HG03064 (cell line): ENCODE measurements at regions not wholly inside any gene's neighbourhood (a gene's known extent, or its start where the extent isn't known, plus 50 kb on each side); places are given as distances from the start of the nearest gene placed in this dataset.

Experiments used
- ATAC-seq: cut with Tn5 transposase; IDR thresholded peaks from one replicate; pipeline ENCODE4 v1.9.1; 2021; ENCODE audit warnings: low read depth; ENCODE audit not compliant: unreplicated experiment

DNA sequence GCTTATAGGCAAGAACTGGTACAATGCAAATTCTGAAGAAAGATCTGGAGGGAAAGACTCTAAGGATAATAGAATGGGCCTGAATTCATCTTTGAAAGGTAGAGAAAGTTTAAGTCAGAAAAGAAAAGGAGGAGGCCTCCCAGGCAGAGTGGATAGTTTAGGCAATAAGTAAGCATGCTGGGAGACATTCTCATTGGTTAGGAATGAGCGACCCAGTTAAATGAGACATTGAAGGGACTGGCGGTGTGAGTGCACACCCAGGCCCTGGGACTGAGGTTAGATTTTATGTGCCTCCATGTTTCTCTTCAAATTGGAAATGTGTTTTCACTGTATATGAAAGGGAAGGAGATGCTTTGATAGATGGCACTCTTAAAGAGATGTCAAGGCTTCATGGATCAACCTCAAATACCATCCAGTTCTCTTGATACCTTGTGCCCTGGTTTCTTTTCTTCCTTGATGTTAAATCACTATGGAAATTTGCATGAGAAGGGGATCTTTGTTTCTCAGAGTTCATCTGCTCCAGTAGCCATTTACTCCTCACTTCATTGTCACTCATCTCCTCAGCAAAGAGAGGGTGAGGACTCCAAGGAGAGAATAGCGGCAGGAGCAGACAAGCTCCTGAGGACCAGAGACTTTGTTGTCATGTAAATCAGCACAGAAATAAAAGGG, 584.2 kb upstream of the INTU start:
- ATAC-seq: no peak

DNA sequence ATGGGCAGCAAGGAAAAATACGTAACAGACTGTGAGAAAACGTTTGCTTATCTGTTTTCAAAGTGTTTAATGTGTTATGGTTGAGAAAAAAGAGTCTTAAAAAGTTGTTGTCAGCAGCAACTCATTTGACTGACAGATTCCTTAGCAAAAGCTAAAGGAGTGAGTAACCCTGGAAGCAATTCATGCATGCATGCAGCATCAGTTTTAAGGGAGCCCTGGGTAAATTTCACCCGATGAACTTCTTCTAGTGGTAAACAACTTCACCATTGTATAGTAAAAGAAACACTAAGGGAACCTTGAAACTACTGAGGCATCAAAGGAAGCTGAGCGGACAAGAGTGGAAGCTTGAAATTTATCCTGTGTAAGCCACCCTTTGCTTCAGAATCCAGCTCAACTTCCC, 583.2 kb upstream of the INTU start:
- no peak for ATAC-seq

DNA sequence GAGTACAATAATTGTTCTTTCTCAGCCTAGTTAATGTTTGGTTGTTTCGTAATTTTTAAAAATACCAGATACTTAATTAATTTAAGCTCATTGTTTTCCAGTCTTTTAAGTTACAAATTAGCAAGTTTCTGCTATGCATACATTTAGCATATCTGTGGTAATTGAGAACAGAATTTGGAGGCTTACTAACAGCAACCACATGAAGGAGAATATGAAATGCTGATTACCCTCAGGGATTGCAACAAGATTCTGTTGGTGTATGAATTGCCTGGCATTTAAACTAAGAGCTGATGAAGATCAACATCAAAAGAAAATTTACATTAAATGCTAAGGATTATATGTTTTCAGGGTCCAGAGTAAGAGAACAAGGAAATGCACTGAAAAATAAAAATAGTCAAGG, 580.0 kb upstream of the INTU start:
- no peak for ATAC-seq

DNA sequence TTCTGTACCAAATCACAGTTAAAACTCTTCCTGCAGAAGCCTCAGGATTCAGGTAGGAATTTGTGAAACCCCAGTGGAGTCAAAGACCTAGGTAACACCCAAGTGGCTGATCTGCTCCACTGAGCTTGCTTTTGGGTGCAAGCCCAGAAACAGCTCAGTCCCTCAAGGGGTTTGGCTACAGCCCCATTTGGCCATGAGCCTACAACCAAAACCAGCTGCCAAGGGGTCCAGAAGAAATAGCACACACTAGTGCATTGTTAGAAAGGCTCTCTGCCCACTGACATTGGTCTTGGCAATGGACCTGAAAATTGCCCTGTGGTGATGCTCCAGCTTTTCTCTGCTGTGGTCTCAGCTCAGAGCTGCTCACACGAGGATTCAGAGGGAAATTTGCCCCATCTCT, 577.4 kb upstream of the INTU start:
- ATAC-seq: no peak

DNA sequence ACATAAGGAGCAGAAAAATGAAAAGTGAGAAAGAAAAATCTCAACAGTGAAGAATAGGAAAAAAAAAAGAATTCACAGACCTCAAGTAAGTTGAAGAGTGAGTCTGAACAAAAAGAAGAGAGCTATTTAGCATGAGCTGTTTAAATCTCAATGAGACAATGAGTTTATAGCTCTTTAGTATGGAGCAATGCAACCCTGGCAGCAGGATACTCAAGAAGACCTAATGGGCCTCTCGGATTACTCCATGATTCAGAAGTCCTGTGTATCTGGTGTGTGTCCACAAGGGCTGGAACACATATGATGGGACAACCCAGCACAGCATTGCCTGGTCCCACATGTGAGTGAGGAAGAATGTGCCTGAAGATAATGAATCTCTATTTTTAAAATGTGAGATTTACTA, 563.1 kb upstream of the INTU start:
- ATAC-seq: no peak

DNA sequence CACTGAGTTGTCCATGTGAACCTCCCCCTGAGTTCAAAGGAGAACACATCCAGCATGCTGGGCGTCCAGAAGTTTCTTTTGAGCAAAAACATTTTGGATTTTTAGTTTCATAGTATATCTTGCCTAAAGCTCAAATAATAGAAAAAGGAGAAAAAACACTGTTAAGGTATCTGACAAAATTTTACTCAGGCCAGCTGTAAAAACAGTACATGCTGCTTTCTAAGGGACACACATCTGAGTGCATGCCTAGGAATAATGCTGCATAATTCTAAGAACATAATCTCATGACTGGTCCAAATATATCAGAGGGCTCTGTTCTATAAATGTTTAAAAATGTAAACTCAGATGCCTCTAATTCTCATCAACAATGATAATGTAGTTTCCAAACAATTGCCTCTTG, 561.3 kb upstream of the INTU start:
- ATAC-seq: no peak

DNA sequence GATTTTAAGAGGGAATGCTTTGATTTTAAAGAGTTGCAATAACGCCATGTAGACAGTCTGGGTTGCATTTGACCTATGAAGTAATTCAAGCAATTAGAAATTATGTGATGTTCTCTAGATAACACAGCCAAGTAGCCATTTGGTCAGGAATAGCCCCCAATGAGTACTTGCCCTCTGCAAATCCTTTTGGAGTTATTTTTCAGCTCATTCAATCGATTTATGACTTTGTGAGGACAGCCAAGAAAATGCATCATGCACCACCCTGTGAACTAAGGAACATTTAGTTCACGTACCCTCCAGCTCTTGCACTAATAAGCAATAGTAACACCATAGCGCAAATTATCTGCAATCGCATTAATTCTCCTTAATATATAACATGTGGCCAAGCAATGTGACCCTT, 552.6 kb upstream of the INTU start:
- ATAC-seq: no peak

DNA sequence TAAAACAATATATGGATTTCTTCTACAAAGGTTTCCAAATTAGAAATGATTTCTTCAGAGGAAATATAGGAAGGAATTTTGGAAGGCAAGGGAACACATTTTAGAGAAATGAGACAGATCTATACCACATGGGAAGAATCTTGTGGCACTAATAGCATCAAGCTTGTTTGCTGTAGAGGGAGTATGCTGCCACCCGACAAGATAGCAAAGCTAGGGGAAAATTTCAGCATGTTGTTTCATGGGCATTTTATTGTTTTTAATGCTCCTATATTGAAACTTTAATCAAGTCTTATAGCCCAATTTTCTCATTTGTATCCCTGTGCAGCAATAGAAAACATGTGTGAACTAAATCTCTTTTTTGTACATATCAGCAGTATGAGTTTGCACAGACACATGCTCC, 551.7 kb upstream of the INTU start:
- no peak for ATAC-seq

DNA sequence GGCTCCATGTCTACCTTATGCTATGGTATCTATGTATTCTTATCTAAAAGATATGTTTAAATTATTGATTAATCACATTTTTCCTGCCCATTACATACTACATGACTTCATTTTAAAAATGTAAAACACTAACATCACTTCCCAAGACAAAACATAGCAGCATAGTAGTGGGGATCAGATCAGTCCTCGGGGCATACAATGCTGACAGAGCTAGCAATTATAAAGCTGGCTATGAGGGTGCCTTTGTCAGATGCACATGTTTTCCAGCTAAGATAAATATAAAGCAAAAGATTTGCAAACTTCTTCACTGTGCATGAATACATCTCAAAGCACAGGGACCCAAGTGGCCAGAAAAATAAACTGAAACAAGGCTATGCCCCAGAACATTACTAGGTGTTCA, 549.8 kb upstream of the INTU start:
- ATAC-seq: no peak

DNA sequence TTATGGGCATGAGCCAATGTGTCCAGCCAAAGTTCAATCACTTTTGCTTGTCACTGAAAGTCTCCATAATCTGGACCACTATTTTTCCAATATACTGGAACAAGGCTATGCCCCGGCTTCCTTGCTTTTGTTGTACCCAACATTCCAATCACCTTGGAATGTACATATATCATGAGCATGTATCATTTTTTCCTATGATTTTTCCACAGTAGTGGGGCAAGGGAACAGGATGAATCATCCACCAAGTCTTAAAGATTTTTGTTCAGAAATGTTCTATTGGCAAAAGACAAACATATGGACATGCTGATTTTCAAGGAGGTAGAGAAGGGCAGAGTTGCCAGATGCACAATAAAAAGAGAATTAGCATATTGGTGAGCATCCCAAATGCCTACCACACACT, 548.1 kb upstream of the INTU start:
- no peak for ATAC-seq

DNA sequence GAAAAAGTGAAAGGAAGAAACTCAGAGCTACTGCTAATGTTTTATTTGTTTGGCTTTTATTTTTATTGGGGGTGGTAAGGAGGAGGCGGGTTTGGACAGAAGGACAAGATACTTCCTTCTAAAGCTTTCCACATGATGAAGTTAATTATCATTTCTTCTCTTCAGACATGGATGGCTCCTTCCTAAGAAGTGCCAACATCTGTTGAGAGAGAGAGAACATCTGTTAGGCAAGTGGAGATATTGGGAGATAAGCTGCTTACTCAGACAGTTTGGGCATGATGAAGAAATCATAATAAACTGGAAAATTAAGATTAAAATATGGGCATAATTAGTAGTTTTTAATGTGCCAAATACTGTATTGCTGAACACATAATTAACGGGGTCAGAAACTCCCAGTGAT, 535.7 kb upstream of the INTU start:
- no peak for ATAC-seq

DNA sequence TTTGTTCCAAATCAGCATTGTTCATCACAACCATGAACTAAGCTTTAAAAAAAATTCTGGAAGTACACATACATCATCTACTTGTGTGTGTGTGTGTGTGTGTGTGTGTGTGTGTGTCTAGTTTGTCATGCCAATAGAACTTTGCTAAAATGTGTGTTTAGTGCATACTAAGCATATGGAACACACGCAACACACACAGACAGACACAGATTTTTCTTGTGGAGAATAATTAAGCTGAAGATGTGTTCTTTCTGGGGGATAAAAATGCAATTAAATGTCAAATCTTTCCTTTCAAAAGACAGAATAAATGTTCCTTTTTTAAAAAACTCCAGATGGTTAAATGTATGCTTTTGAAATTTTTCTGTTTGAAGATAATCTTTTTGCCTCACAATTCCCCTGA, 530.4 kb upstream of the INTU start:
- no peak for ATAC-seq

DNA sequence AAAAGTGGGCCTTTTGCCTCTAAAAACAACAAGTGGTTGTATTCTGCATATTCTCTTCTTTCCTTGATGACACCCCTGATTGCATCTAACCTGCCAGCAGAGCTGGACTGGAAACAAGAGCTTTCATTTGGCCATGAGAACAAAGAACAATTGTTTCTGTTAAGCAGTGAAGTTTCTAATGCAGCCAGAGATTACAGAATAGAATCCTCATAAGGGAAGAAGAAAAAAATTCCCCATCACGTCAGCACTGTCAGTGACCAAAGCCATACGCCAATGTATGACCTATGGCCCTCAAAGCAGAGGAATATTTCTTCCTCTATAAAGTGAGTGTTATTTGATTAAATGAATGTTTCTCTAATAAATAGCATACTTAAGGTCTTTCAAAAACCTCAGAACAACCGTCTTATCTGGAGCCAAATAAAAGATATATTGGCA, 529.1 kb upstream of the INTU start:
- ATAC-seq: no peak

DNA sequence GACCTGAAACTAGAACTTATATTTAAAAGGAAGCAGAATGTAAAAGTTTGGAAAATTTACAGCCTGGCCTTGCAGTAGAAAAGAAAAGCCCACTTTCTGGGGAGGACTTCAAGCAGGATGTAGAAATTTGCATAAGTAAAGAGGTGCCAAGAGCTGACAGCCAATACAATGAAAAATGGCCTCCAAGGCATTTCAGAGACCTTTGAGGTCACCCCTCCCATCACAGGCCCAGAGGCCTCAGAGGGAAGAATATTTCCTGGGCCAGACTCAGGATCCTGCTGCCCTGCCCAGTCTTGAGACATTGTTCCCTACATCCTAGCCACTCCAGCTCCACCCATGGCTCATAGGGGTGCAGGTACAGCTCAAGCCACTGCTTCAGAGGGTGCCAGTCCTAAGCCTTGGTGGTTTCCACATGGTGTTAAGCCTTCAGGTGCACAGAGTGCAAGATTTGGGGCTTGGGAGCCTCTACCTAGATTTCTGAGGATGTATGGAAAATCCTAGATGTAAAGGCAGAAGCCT, 518.9 kb upstream of the INTU start:
- ATAC-seq: no peak

DNA sequence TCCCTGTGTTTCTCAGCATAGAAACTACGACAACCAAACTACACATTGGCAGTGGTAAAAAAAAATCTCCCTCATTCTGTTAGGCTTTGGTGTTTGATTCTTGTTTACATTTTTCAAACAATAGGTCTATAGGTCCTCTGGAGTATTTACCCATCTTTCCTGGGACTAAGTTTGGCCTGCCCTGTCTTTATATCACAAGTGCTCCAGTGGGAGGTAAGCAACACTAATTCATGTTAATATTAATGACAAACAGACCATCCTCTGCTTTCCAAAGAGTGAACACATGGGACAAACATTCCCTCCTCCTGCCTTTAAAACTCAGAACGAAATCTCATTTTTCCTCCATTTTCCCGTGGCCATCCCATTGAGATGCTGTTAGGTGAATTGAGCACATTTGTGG, 514.1 kb upstream of the INTU start:
- ATAC-seq: no peak

DNA sequence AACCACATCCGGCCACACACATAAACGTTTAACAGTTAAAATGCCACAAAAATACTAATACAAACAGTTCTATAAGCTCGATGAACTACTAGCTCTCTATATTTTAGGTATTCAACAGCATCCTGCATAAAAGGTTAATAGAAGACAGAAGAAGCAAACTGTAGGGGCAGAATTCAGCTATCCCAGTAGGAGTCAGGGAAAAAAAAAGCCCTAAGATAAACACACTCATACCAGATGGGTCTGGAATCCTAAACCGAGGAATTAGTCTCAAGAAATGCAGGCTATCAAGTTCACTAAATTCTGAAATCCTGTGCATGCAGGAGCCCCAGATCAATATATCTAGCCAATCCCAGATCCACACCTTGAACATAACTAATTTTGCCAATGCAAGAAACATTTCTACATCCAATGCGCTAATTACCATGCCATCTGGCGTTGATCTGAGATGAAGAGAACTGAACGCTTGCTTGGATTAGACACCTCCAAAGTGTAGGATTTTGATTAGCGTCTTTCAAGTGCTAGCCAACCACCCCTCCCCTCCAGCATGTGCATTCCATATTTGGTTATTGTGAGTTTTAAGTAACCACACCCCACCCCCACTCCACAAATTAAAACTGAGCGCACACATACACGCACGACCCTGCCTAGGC, 512.2 kb upstream of the INTU start:
- ATAC-seq: no peak

DNA sequence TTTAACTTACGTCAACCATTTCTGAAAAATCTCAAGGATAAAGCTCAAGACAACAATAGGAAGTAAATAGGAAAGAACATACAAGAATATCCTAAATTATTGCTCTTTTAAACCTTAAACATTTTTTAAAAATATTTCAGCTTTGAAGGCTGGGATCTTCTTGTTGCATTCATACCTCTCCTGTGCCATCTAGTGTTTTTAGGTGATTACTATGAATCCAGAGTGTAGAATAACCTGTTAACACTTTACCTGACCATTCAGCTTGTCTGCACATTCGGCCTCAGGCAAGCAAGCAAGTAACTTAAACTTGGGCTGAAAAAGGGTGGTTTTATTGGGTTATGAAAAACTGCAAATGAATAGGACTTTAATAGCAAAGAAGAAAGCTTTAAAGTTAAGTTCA, 507.8 kb upstream of the INTU start:
- no peak for ATAC-seq

DNA sequence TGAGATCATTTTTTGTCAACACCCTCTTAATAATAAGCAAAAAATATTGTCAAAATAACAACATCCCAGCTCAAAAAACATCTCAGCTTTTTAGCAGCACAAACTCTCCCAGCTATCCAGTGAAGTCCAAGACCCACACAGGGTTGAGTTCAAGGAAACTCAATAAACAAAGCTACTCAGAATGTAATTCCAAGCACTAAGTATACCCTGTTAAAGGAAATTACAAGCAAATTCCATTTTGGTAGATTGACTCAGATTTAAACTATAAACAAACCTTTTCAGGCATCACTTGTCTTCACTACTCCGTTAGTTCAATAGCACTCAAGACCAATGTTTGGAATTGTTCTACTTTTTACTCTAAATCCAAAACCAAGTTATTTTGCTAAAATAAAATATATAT, 506.0 kb upstream of the INTU start:
- no peak for ATAC-seq

DNA sequence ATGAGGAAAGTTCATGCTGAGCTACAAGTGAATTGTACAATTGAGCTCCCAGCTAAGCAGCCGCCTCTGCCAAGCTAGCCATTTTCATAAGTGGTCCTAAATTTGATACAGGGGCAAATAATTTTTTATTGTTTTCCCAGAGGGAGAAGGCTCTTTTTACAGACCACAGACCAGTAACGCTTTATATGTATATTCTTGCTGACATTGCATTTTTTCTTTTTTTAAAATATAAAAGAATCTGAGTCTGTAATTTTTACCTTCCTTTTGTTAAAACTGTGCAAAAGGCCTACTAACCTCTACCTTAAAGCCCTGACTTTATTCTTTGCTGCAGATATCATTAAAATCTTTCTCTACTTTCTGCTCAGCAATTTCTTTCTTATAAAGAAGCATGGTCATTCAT, 501.2 kb upstream of the INTU start:
- no peak for ATAC-seq

DNA sequence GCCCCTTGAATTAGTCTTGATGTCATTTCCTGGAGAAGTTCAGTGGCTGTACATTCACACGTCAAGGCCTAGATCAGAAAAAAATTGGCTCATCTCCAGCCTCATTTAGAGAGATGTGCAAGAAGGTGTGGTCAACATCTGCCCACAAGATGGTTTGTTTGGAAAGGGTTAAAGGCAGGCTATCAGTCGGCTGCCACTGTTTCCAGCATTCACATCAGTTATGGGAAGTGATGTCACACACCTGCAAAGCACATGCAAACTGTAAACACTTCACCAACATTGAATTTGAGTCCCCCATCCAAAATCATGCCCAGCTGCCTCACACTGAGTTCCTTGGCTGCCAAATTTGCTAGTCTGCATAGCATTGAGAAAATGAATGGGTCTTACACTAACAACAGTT, 498.3 kb upstream of the INTU start:
- ATAC-seq: no peak

DNA sequence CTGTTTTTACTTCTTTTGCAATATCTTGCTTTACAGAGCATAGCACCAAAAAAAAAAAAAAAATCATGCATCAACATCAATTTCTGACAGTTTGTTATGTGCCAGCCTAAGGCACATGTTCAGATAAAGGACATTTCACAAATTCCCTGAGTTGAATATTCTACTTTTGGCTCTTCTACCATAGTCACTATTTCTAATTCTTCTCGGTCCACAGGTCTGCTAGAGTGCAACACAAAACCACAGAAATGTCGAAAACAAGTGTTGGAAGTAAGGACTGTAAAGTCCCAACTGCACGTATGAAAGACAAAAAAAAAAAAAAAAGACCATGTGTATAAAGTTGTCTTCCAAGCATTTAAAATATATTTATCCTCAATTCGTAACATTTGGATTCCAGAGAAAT, 494.2 kb upstream of the INTU start:
- ATAC-seq: no peak

DNA sequence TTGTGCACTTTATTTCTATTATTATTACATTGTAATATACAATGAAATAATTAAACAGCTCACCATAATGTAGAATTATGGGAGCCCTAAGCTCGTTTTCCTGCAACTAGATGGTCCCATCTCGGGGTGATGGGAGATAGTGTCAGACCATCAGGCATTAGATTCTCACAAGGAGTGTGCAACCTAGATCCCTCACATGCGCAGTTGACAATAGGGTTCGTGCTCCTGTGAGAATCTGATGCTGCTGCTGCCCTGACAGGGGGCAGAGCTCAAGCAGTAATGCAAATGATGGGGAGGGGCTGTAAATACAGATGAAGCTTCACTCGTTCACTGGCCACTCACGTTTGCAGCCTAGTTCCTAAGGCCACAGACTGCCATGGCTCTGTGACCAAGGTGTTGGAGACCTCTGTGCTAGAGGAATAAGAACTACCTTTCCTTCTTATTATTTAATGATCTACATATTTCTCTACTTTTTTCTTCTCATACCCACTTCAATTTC, 492.9 kb upstream of the INTU start:
- ATAC-seq: no peak
